ENCODE measurements at regions not wholly inside any gene's neighbourhood (a gene's known extent, or its start where the extent isn't known, plus 50 kb on each side); places are given as distances from the start of the nearest gene placed in this dataset.

DNA sequence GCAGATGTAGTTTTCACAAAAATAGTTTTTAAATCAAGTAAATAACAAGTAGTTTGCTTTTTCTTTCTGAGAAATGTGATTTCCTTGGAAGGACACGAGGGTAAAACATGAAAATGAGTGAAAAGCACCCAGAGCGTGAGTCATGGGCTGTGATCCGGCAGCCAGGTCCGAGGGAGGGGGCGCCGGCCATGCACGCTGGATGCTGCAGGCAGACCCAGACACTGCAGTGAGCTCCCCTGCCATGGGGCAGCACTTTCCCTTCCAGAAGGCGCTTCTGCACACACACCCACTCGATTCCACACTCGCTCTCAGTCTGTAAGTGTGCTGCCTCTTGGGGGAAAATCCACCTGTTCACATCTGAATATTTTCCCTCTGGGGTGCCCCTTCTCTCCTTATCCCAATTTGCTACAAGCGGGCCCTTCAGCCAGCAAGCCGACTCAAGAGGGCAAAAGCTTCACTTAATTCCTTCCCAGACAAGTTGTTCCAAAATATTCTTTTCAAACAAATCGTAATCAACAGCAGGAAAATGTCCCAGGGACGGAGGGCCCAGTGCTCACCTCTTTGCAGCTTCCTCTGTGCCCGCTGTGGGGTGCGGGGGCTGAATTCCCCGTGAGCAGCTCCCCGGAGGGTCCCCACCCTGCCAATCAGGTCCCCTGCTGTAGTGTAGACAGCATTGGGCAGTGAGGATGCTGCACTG lies 87.0 kb upstream of the ID2 start:
- TF ChIP-seq CTCF (IDR thresholded peaks at IDR 0.05) (no peak), EP300 (IDR thresholded peaks at IDR 0.05) (no peak), POLR2A (IDR thresholded peaks at IDR 0.05) (no peak), POLR2AphosphoS5 (IDR thresholded peaks at IDR 0.05) (no peak)
- Histone ChIP-seq H3K27me3 (no peaks in the 10 kb centered on the region), H3K4me3 (no peak overlapping the region), H3K9me3 (no peaks in the 10 kb centered on the region), H3K27ac (no peak overlapping the region), H3K4me1 (no peaks in the 10 kb centered on the region), H3K36me3 (no peaks in the 10 kb centered on the region)
- 80 to 87% (median 83%) methylated on average over 18 of the region's 18 CpGs for WGBS, 5 donors
- DNase-seq, result no peak
- intact Hi-C loops (cut with DNase I; ENCODE audit: low total_unique reads), result no loop called here

GRCh38 chr2:8595428-8595805 lies 86.4 kb upstream of the ID2 start:
- no peak overlapping the region for H3K4me3 ChIP-seq
- H3K9me3 ChIP-seq, result no peaks in the 10 kb centered on the region
- TF ChIP-seq EP300 (IDR thresholded peaks at IDR 0.05), result no peak
- no peaks in the 10 kb centered on the region for H3K4me1 ChIP-seq
- DNase-seq, result no peak
- no peak overlapping the region for H3K27ac ChIP-seq
- H3K36me3 ChIP-seq, result no peaks in the 10 kb centered on the region
- intact Hi-C loops (cut with DNase I; ENCODE audit: low total_unique reads), result no loop called here
- H3K27me3 ChIP-seq, result no peaks in the 10 kb centered on the region
- 93 to 98% (median 95%) methylated on average over 12 of the region's 12 CpGs for WGBS, 5 donors

DNA sequence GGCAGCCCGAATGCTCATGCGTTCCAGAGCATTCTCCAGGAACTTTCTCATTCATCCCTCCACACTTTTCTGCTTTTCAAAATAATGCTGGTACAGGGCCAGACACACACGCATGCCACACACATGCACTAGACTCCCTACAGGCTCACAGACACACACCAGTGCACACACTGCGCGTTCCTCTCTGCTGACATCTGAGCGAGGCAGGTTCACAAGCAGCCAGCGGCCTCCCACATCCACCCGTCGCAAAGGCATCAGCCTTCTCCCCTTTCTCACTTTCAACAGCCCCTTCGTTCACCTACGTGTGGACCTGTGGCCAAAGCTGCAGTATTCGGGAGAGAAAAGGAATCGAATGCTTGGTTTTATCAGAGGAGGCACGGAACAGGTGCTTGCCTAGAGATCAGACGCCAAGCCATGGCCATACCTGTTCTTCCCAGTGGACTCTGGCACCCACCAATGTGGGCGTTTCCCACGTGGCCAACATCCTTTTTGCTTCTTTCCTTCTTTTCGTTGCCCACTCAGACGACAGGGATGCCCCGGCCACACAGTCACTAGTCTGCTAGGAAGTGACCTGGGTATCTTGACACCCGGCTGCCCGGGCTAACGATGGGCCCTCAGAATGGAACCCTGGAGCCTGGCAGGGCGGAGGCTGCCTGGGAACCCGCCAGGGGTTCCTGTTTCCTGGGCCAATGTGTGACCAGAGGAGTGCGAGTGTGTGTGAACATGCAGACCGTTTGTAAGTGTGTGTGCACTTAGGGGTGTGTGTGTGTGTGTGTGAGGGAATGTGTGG lies 85.8 kb upstream of the ID2 start:
- WGBS, 5 donors, result 82 to 86% (median 84%) methylated on average over 27 of the region's 27 CpGs
- H3K27me3 ChIP-seq, result no peaks in the 10 kb centered on the region
- TF ChIP-seq POLR2A (IDR thresholded peaks at IDR 0.05) (no peak), EP300 (IDR thresholded peaks at IDR 0.05) (no peak), CTCF (IDR thresholded peaks at IDR 0.05) (no peak), POLR2AphosphoS5 (IDR thresholded peaks at IDR 0.05) (no peak)
- H3K27ac ChIP-seq, result no peak overlapping the region
- DNase-seq, result no peak
- no peaks in the 10 kb centered on the region for H3K4me1 ChIP-seq
- no peaks in the 10 kb centered on the region for H3K9me3 ChIP-seq
- H3K36me3 ChIP-seq, result no peaks in the 10 kb centered on the region
- H3K4me3 ChIP-seq, result no peak overlapping the region
- intact Hi-C loops (cut with DNase I; ENCODE audit: low total_unique reads), result no loop called here

DNA sequence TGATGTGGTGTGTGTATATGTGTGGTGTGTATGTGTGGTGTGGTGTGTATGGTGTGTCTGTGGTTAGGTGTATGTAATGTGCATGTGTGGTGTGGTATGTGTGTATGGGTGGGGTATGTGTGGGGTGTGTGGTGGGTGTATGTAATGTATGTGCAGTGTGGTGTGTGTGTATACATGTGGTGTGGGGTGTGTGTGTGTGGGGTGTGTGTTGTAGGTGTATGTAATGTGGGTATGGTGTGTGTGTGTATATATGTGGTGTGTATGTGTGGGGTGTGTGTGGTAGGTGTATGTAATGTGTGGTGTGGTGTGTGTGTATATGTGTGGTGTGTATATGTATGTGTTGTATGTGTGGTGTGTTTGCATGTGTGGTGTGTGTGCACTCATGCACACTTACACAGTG lies 84.8 kb upstream of the ID2 start:
- no peaks in the 10 kb centered on the region for H3K36me3 ChIP-seq
- intact Hi-C loops (cut with DNase I; ENCODE audit: low total_unique reads), result no loop called here
- no peak overlapping the region for H3K27ac ChIP-seq
- no peaks in the 10 kb centered on the region for H3K27me3 ChIP-seq
- no peaks in the 10 kb centered on the region for H3K4me1 ChIP-seq
- no peaks in the 10 kb centered on the region for H3K9me3 ChIP-seq
- no peak for TF ChIP-seq EP300 (IDR thresholded peaks at IDR 0.05)
- no peak for TF ChIP-seq POLR2A (IDR thresholded peaks at IDR 0.05)
- TF ChIP-seq POLR2AphosphoS5 (IDR thresholded peaks at IDR 0.05), result no peak
- TF ChIP-seq CTCF (IDR thresholded peaks at IDR 0.05), result no peak
- DNase-seq, result no peak
- H3K4me3 ChIP-seq, result no peak overlapping the region
